HL-60 (cell line): ENCODE measurements at regions not wholly inside any gene's neighbourhood (a gene's known extent, or its start where the extent isn't known, plus 50 kb on each side); places are given as distances from the start of the nearest gene placed in this dataset.

Experiments
- GABPA ChIP-seq: IDR thresholded peaks from 2 replicates; pipeline ENCODE4 v1.6.1; 2012; ENCODE audit warnings: low read depth
- TF ChIP-seq, protein P1 (sequence below): IDR thresholded peaks from one replicate; pipeline ENCODE4 v1.5.1; 2011; ENCODE audit warnings: low read length, control low read depth, inconsistent platforms; ENCODE audit not compliant: insufficient read depth

DNA sequence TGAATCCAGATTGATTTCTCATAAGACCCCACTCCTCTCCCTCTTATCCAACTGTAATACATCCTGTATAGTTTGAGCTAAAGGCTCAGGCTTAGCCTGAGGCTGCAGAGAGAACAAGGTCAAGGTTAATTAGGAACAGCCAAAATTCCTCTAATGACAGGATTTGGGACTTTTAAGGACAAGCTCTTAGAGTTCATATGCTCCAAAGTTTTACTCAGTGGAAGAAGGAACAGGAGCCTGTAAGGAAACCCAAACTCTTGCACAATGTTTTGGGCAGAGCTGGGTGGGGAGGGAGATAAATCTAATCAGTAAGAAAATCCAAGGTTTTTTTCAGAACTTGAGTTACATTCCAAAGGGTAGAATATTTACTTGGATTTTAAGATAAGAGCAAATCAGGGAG is 238.8 kb downstream of the QDPR start:
- TF ChIP-seq, protein P1, sequence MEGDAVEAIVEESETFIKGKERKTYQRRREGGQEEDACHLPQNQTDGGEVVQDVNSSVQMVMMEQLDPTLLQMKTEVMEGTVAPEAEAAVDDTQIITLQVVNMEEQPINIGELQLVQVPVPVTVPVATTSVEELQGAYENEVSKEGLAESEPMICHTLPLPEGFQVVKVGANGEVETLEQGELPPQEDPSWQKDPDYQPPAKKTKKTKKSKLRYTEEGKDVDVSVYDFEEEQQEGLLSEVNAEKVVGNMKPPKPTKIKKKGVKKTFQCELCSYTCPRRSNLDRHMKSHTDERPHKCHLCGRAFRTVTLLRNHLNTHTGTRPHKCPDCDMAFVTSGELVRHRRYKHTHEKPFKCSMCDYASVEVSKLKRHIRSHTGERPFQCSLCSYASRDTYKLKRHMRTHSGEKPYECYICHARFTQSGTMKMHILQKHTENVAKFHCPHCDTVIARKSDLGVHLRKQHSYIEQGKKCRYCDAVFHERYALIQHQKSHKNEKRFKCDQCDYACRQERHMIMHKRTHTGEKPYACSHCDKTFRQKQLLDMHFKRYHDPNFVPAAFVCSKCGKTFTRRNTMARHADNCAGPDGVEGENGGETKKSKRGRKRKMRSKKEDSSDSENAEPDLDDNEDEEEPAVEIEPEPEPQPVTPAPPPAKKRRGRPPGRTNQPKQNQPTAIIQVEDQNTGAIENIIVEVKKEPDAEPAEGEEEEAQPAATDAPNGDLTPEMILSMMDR, result no peak
- no peak for TF ChIP-seq GABPA
